SK-N-SH (cell line): ENCODE measurements at regions not wholly inside any gene's neighbourhood (a gene's known extent, or its start where the extent isn't known, plus 50 kb on each side); places are given as distances from the start of the nearest gene placed in this dataset.
"Not testable (repeated sequence)": the region's sequence is repeated elsewhere in the genome, so short reads cannot be mapped to it uniquely, and the experiment has no call there.

Source experiments
- CTCF ChIA-PET: fragments of 300-600, 350-600 bp; formaldehyde crosslinking; extraction: SDS; loops from one replicate; lab custom pipeline; 2021; lab: Yijun Ruan, JAX
- POLR2A ChIA-PET: fragments of 350-600 bp; sonication (Branson Sonifier 250); formaldehyde crosslinking; extraction: SDS; loops from one replicate; lab custom pipeline; 2020; ENCODE audit warnings: antibody characterized with exemption, inconsistent platforms; lab: Yijun Ruan, JAX
- DNase-seq: peaks from one replicate; pipeline ENCODE4 v3.0.0; 2012
- H2AFZ ChIP-seq: fragments of 200-600 bp; sonication (generic); 2 replicates; pipeline ENCODE4 v1.8.1; 2016; ENCODE audit warnings: antibody characterized with exemption, mild to moderate bottlenecking, low read depth
- H3F3A ChIP-seq: fragments of 200-600 bp; sonication (generic); replicated peaks from 2 replicates; pipeline ENCODE3; 2016; ENCODE audit warnings: antibody characterized with exemption, mild to moderate bottlenecking; ENCODE audit not compliant: insufficient read depth
- H3K27ac ChIP-seq, 2 experiments: fragments of 200-500 bp in 1 of 2; fragments of 200-600 bp in 1 of 2; sonication (Bioruptor generic) in 1 of 2; sonication (generic), shearing (Covaris generic) in 1 of 2; 2 replicates each; pipeline versions ENCODE4 v1.5.1 to v1.6.1; 2014 to 2016; ENCODE audit warnings: low read depth in 2 of 2, inconsistent platforms in 1 of 2, low read length in 1 of 2, mild to moderate bottlenecking in 1 of 2, mixed read lengths in 1 of 2
- H3K27me3 ChIP-seq: fragments of 200-600 bp; sonication (generic), shearing (Covaris generic); 2 replicates; pipeline ENCODE4 v1.6.1; 2016; ENCODE audit warnings: mixed run types; ENCODE audit not compliant: insufficient read depth
- H3K36me3 ChIP-seq, 2 experiments: fragments of 200-500 bp in 1 of 2; fragments of 200-600 bp in 1 of 2; sonication (Bioruptor generic) in 1 of 2; sonication (generic) in 1 of 2; replicated peaks in 1 of 2; 2 replicates each; pipeline versions ENCODE3 to v1.5.1; 2014 to 2016; ENCODE audit warnings: low read length in 1 of 2, mild to moderate bottlenecking in 1 of 2; ENCODE audit not compliant: insufficient read depth in 2 of 2, control insufficient read depth in 1 of 2
- H3K4me1 ChIP-seq, 2 experiments: fragments of 200-500 bp in 1 of 2; fragments of 200-600 bp in 1 of 2; sonication (Bioruptor generic) in 1 of 2; sonication (generic), shearing (Covaris generic) in 1 of 2; 2 replicates each; pipeline versions ENCODE4 v1.5.1 to v1.6.1; 2014 to 2016; ENCODE audit warnings: low read depth in 1 of 2, low read length in 1 of 2, mixed run types in 1 of 2; ENCODE audit not compliant: insufficient read depth in 2 of 2, control insufficient read depth in 1 of 2
- H3K4me2 ChIP-seq: fragments of 200-600 bp; sonication (generic), shearing (Covaris generic); 2 replicates; pipeline ENCODE4 v1.6.1; 2017; ENCODE audit warnings: mixed run types
- H3K4me3 ChIP-seq, 2 experiments: fragments of 200-500 bp in 1 of 2; fragments of 200-600 bp in 1 of 2; sonication (Bioruptor generic) in 1 of 2; sonication (generic), shearing (Covaris generic) in 1 of 2; 2 replicates each; pipeline versions ENCODE4 v1.5.1 to v1.8.1; 2014 to 2016; ENCODE audit warnings: low read depth in 2 of 2, inconsistent platforms in 1 of 2, low read length in 1 of 2, mild to moderate bottlenecking in 1 of 2, mixed read lengths in 1 of 2, moderate library complexity in 1 of 2
- H3K79me2 ChIP-seq: fragments of 200-600 bp; sonication (generic); 2 replicates; pipeline ENCODE4 v1.8.1; 2017; ENCODE audit warnings: mild to moderate bottlenecking; ENCODE audit not compliant: insufficient read depth
- H3K9ac ChIP-seq: fragments of 200-600 bp; sonication (generic); 2 replicates; pipeline ENCODE4 v1.6.1; 2017; ENCODE audit warnings: mixed run types
- H3K9me2 ChIP-seq: fragments of 200-600 bp; sonication (generic); 2 replicates; pipeline ENCODE4 v1.6.1; 2017; ENCODE audit warnings: mixed run types
- H3K9me3 ChIP-seq: fragments of 200-600 bp; sonication (generic); 2 replicates; pipeline ENCODE4 v1.6.1; 2017; ENCODE audit warnings: mixed run types, mild to moderate bottlenecking, moderate library complexity
- H4K20me1 ChIP-seq: fragments of 200-600 bp; sonication (generic); 2 replicates; pipeline ENCODE4 v1.6.1; 2017; ENCODE audit warnings: mild to moderate bottlenecking, mixed run types; ENCODE audit not compliant: insufficient read depth
- ELF1 ChIP-seq: IDR thresholded peaks from 2 replicates; pipeline ENCODE4 v1.4.0; 2012
- EP300 ChIP-seq, 2 experiments: IDR thresholded peaks; 2 replicates each; pipeline versions ENCODE4 v1.4.0 to v1.6.1; 2012; ENCODE audit warnings: borderline replicate concordance in 1 of 2, low read depth in 1 of 2, low read length in 1 of 2
- EZH2phosphoT487 ChIP-seq: fragments of 200-600 bp; sonication (generic); IDR thresholded peaks from 2 replicates; pipeline ENCODE4 v1.6.1; 2017; ENCODE audit warnings: low read depth, mixed run types, mild to moderate bottlenecking, antibody characterized with exemption, moderate library complexity, borderline replicate concordance
- GABPA ChIP-seq: IDR thresholded peaks from 2 replicates; pipeline ENCODE4 v1.4.0; 2012; ENCODE audit warnings: low read depth, mild to moderate bottlenecking
- JUND ChIP-seq: IDR thresholded peaks from 2 replicates; pipeline ENCODE4 v1.4.0; 2012
- NFIC ChIP-seq: IDR thresholded peaks from 2 replicates; pipeline ENCODE4 v1.4.0; 2012; ENCODE audit warnings: borderline replicate concordance
- RFX5 ChIP-seq: IDR thresholded peaks from 2 replicates; pipeline ENCODE4 v1.6.1; 2012; ENCODE audit warnings: mild to moderate bottlenecking, improper control_type of control experiment, low read length
- SMC3 ChIP-seq: IDR thresholded peaks from 2 replicates; pipeline ENCODE4 v1.6.1; 2012; ENCODE audit warnings: low read depth, low read length, improper control_type of control experiment
- TAF1 ChIP-seq: IDR thresholded peaks from 2 replicates; pipeline ENCODE4 v1.6.1; 2012; ENCODE audit warnings: low read depth, mild to moderate bottlenecking, low read length, moderate library complexity, borderline replicate concordance
- TCF12 ChIP-seq: IDR thresholded peaks from 2 replicates; pipeline ENCODE4 v1.4.0; 2012
- TEAD4 ChIP-seq: IDR thresholded peaks from 2 replicates; pipeline ENCODE4 v1.4.0; 2012; ENCODE audit warnings: mild to moderate bottlenecking, borderline replicate concordance; ENCODE audit not compliant: insufficient read depth
- YY1 ChIP-seq: IDR thresholded peaks from 2 replicates; pipeline ENCODE4 v1.4.0; 2012; ENCODE audit warnings: low read depth, mild to moderate bottlenecking
- WGBS: methylation state at CpG from one replicate; pipeline ENCODE4 v1.1.6; 2017; ENCODE audit warnings: low lambda C conversion rate; 5-methylcytosine and 5-hydroxymethylcytosine counted together

- POLR2A ChIA-PET, H2AFZ ChIP-seq: not testable (repeated sequence)
Observed at GRCh38 chr10:28896791-28897409, 219.6 kb downstream of the BAMBI start.

GRCh38 chr10:28897617-28898464 is 220.5 kb downstream of the BAMBI start:
- no peak for DNase-seq
- Histone ChIP-seq H3K9me3 (no peaks in the 10 kb centered on the region), H3K9ac (no peak overlapping the region), H3K79me2 (no peaks in the 10 kb centered on the region), H2AFZ (no peak overlapping the region), H3K4me2 (no peak overlapping the region), H3K36me3 (no peaks in the 10 kb centered on the region), H3K4me3 (no peak overlapping the region), H3K27me3 (no peaks in the 10 kb centered on the region), H3K4me1 (0 out of 4 replicates have a peak, but pooled peaks cover 0 to 4% of the 10 kb centered on the region in 2 experiments), H3K9me2 (no peaks in the 10 kb centered on the region), H3F3A (peaks cover 1% of the 10 kb centered on the region)
- ChIA-PET CTCF (no interaction called here), POLR2A (no interaction called here)
- TF ChIP-seq RFX5: no peak
- TF ChIP-seq YY1: no peak
- no peak for TF ChIP-seq JUND
- TF ChIP-seq TCF12: no peak
- TF ChIP-seq SMC3: no peak
- TF ChIP-seq EP300 (IDR thresholded peaks at IDR 0.05; ENCODE audit: borderline replicate concordance in 1 of 2, low read depth in 1 of 2, low read length in 1 of 2): no peak
- no peak for TF ChIP-seq EZH2phosphoT487
- no peak for TF ChIP-seq ELF1
- TF ChIP-seq TAF1: no peak
- no peak for TF ChIP-seq NFIC
- TF ChIP-seq GABPA: no peak
- TF ChIP-seq TEAD4: no peak
- TF ChIP-seq, all 33 proteins: peak for 0
- no peaks in the 10 kb centered on the region for H4K20me1 ChIP-seq
- no peak overlapping the region for H3K27ac ChIP-seq
- WGBS: 85% methylated on average over 23 of the region's 23 CpGs

More at GRCh38 chr10:28896791-28897409, 219.6 kb downstream of the BAMBI start:
- H3K4me3 ChIP-seq, H3F3A ChIP-seq, H3K27me3 ChIP-seq, H3K79me2 ChIP-seq, DNase-seq, H3K9me2 ChIP-seq, H3K36me3 ChIP-seq, H3K9ac ChIP-seq, H4K20me1 ChIP-seq, CTCF ChIA-PET, H3K27ac ChIP-seq, H3K9me3 ChIP-seq, H3K4me2 ChIP-seq, H3K4me1 ChIP-seq: not testable (repeated sequence)
- WGBS: 92% methylated on average over 31 of the region's 44 CpGs
